HL-60/S4 treated with retinoic acid at 250 ng/mL for 4 days and 3 days (cell line): ENCODE measurements at regions not wholly inside any gene's neighbourhood (a gene's known extent, or its start where the extent isn't known, plus 50 kb on each side); places are given as distances from the start of the nearest gene placed in this dataset.

Source experiments
- in situ Hi-C: fragments of 300-500 bp; cut with MboI; formaldehyde crosslinking; loops from 2 replicates; pipeline ENCODE4 v1.7.0; 2022; ENCODE audit warnings: low sequenced_read_pairs

- in situ Hi-C loops: no loop called here
Observed at GRCh38 chr10:62453274-62453673, 79.1 kb downstream of the ZNF365 start.

- in situ Hi-C loops: no loop called here
Observed at GRCh38 chr10:62454687-62455397, 80.7 kb downstream of the ZNF365 start.

DNA sequence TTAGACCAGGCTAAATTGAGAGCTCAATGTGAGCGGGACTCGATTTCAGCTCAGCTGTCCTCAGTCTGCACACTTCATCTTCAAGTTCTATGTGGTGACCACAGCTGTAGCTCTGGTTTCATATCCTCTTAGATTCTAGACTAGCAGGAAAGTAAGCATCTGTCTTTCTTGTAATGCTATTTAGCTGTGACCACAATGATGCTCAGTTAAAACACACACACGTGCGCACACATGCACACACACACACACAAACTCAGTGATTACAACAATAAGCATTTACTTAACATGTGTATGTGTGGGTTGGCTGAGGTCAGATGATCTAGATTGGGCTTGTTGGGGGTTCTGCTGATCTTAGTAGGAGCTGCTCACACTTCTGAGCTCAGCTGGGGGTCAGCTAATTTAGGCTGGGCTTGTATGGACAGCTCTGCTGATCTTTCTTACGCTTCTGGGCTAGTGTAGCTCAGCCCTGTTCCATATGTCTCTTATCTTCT, 82.5 kb downstream of the ZNF365 start:
- in situ Hi-C loops: no loop called here

- in situ Hi-C loops: no loop called here
Observed at GRCh38 chr10:62457196-62457595, 83.0 kb downstream of the ZNF365 start.

DNA sequence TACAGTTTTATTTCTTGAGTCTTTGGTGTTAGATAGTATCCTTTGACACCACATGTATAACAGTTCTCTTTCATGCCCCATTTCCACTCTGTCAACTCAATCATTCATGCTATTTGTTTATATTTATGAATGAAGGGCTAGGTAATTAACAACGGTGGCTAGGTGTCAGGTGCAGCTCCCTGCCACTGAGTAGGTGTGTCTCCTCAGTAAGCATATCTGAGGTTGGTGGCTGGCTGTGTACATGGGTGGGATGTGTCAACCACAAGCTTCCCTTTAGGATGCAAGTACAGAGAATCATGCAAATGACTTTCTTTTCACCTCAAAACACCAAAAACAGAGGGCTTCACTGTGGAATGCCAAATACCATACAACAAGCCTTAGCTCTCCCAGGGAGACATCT, 83.4 kb downstream of the ZNF365 start:
- in situ Hi-C loops: no loop called here

DNA sequence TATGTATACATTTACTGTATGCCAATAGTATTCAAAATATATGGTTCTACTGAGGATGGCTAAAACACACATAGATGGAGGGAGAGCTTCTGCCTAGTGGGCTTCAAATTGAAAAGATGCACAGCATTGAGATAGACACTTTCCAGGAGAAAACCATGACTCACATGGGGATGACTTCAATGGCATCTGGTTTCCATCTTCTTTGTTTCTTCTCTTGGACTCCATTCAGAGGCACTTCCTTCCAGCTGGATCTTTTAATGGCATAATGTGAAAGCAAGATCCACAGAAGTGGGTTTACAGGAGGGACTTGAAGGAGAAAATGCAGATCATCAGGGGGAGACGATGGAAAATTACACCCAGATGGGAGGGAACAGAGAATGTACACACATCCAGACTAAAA, 84.9 kb downstream of the ZNF365 start:
- in situ Hi-C loops: no loop called here

DNA sequence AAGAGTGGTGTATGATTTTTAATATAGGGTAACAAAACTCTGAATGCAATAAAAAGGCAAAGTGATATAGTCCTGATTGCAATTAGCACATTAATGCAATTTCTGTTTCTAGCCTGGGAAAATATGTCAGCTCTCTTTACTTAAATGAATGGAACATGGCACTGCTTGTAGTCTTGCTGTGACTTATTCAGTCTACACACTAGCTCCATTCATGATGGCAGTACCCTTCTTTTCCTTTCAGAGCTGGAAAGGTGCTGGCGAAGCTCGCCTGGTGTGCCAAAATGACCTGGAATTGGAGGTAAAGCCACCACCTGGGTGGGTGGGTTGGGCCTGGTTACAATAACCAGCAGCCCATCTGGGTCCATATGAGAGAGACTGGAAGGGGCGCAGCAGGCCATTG, 85.3 kb downstream of the ZNF365 start:
- in situ Hi-C loops: no loop called here

- in situ Hi-C loops: no loop called here
Observed at GRCh38 chr10:62460393-62460792, 86.2 kb downstream of the ZNF365 start.

GRCh38 chr10:62461120-62461519, 87.0 kb downstream of the ZNF365 start:
- in situ Hi-C loops: no loop called here

DNA sequence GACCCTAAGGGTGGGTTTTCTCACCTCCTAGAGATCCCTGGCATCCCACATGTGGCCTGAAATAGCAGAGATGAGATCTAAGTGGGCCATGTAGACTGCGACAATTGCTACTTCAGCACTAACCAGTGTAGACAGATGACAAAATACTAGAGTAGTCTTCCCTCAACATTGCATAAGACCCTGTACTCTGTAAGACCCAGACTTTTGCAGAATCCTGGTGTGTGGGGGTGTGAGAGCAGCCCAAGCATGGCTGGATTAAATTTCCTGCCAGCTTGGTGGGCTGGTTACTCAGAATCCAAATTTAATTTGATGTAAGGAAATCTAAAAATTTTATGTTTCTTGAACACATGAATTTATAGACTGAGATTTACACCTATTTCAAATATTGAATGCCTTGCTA, 88.3 kb downstream of the ZNF365 start:
- in situ Hi-C loops: no loop called here

- in situ Hi-C loops: no loop called here
Observed at GRCh38 chr10:62463364-62463763, 89.2 kb downstream of the ZNF365 start.

- in situ Hi-C loops: no loop called here
Observed at GRCh38 chr10:62464308-62464707, 90.1 kb downstream of the ZNF365 start.

GRCh38 chr10:62466590-62466989, 92.4 kb downstream of the ZNF365 start:
- in situ Hi-C loops: no loop called here

DNA sequence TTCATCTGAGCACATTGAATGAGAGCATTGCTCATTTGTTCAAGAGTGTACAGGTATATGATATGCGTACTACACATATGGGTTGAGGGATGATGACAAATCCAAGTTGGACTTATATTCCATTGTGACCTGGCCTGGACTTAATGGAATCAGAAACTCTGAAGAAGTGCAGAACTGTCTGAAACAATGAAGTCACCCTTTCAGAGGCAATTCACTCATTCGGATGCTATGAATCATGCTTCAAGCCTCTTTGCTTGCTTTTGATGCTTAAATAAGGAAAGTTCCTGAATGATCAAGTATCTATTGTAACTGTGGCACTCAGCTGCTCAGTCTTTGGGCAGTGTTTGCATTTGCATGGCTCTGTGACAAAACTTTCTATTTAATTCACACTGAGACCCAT, 93.4 kb downstream of the ZNF365 start:
- in situ Hi-C loops: no loop called here

DNA sequence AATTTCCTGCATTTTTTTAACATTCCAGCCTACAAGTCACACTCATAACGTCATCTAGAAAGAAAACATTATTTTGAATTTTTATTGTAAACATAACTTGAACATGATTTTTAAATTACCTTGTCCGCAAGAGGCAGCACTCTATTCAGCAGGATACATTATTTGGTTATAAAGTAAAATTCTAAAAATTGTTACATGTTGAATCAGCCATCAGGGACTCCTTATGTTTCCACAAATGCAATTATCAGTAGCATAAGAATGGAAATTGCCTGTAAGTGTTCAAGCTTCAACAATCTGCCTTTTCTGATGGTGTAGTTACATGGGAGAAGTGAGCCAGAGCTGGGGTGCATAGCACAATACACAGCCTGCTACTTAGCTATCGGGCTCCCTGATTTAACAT, 97.5 kb downstream of the ZNF365 start:
- in situ Hi-C loops: no loop called here

GRCh38 chr10:62473241-62473640, 99.1 kb downstream of the ZNF365 start:
- in situ Hi-C loops: no loop called here

- in situ Hi-C loops: no loop called here
Observed at GRCh38 chr10:62475551-62475950, 101.4 kb downstream of the ZNF365 start.

- in situ Hi-C loops: no loop called here
Observed at GRCh38 chr10:62479523-62479922, 105.4 kb downstream of the ZNF365 start.

- in situ Hi-C loops: no loop called here
Observed at GRCh38 chr10:62480196-62480595, 106.0 kb downstream of the ZNF365 start.

DNA sequence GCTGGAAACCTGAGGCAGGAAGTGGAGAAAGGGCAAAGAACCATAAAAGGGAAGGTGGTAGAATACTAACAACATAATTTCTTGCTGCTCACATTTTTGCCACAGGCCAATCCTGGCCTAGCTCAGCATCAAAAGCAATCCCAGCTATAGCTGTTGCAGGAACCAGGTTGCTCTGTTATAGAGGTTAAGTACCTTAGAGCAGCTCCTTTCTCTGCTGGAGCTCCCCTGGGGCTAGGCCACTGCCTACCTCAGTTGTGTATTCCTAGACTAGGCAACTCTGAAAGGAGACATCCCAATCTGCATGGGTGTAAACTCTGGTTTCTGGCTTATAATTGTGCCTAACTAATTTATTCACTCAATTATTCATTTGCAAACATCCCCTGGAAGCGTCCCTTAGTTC, 108.4 kb downstream of the ZNF365 start:
- in situ Hi-C loops: no loop called here

GRCh38 chr10:62491597-62491996, 117.4 kb downstream of the ZNF365 start:
- in situ Hi-C loops: no loop called here

DNA sequence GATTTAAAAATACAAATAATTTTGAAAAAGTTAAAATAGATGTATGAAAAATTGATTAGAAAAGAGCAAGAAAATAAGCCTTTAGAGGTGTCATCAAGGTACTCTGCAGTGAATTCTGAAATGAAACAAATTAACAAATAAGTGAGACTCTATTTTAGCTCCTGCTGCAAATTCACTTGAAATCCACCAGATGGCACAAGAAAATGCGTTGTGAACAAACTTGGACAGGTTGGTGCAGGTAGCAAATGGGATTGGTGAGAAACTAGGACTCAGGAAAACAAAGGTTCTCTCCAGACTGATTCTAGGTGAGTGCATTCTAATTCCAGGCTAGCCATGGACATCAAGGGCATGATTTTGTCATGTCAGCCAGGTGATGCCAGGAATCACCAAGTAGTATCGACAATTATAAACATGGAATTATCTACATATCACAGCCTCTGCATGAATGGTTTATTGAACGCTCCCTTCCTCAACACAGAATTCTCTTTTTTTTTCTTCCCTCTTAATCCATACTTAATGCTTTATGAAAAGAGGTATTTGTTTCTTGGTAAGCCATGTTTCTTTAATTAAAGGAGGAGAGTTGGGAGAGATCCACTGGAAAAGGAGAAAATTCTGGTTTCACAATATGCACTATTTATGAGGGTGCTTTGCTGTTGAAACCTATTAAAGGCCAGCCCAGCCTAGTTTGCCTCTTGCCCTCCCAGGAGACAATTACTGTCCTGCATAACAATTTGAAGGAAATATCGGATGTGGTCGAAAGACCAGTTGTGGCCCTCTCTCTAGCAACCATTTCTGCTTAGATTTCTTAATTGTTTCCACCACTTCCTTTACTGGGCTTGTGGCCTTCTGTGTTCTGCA, 118.1 kb downstream of the ZNF365 start:
- in situ Hi-C loops: no loop called here
